ENCODE measurements at regions not wholly inside any gene's neighbourhood (a gene's known extent, or its start where the extent isn't known, plus 50 kb on each side); places are given as distances from the start of the nearest gene placed in this dataset.
"Not testable (repeated sequence)": the region's sequence is repeated elsewhere in the genome, so short reads cannot be mapped to it uniquely, and the experiment has no call there.

GRCh38 chr5:100479079-100479688, 56.0 kb upstream of the FAM174A start:
- DNase-seq (ENCODE audit: low read depth, low spot score), result no peak

- DNase-seq (ENCODE audit: low read depth, low spot score), result no peak
Observed at GRCh38 chr5:100472091-100472490, 63.1 kb upstream of the FAM174A start.

- no peak for DNase-seq (ENCODE audit: low read depth, low spot score)
Observed at GRCh38 chr5:100469767-100470166, 65.4 kb upstream of the FAM174A start.

- DNase-seq (ENCODE audit: low read depth, low spot score), result no peak
Observed at GRCh38 chr5:100464418-100464817, 70.8 kb upstream of the FAM174A start.

- no peak for DNase-seq (ENCODE audit: low read depth, low spot score)
Observed at GRCh38 chr5:100456615-100457014, 78.6 kb upstream of the FAM174A start.

GRCh38 chr5:100452126-100452525, 83.0 kb upstream of the FAM174A start:
- DNase-seq (ENCODE audit: low read depth, low spot score), result no peak

GRCh38 chr5:100448111-100448528, 87.1 kb upstream of the FAM174A start:
- DNase-seq (ENCODE audit: low read depth, low spot score), result no peak

- no peak for DNase-seq (ENCODE audit: low read depth, low spot score)
Observed at GRCh38 chr5:100446879-100447430, 88.2 kb upstream of the FAM174A start.

- DNase-seq (ENCODE audit: low read depth, low spot score), result no peak
Observed at GRCh38 chr5:100444961-100445360, 90.2 kb upstream of the FAM174A start.

DNA sequence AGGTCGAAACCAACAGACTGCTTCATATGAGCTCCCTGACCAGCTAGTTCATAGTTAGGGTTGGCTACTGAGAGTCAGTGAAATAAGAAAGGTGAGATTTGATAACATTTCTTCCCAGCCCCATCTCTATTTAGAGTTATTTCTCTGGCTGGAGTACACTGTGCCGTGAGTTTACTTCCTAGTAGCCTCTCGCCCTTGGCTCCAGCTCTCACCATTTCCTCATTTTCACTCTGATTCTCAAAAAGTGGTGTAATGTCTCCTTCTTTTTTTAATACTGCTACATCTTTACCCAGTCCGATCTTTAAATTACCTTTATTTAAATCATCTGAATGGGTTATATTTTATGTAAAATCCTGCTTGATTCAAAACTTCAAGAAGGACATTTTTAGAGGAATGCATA, 100.4 kb upstream of the FAM174A start:
- no peak for DNase-seq (ENCODE audit: low read depth, low spot score)

DNA sequence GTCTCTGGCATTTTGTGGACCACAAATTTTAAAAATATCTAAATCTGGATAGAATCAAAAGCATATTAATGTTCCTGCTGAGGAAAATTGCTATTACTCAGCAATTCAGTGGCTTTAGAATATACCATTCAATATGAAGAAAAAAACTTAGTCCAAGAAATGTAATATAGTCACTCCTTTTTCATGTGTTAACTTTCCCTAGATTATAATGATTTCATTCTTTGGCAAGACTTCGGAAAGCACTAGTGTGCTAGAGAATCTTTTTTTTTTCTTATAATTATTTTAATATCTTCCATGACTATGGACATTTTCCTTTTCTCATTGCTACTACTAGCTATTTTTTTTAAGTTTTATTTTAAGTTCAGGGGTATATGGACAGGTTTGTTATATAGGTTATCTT, 102.4 kb upstream of the FAM174A start:
- no peak for DNase-seq (ENCODE audit: low read depth, low spot score)

DNA sequence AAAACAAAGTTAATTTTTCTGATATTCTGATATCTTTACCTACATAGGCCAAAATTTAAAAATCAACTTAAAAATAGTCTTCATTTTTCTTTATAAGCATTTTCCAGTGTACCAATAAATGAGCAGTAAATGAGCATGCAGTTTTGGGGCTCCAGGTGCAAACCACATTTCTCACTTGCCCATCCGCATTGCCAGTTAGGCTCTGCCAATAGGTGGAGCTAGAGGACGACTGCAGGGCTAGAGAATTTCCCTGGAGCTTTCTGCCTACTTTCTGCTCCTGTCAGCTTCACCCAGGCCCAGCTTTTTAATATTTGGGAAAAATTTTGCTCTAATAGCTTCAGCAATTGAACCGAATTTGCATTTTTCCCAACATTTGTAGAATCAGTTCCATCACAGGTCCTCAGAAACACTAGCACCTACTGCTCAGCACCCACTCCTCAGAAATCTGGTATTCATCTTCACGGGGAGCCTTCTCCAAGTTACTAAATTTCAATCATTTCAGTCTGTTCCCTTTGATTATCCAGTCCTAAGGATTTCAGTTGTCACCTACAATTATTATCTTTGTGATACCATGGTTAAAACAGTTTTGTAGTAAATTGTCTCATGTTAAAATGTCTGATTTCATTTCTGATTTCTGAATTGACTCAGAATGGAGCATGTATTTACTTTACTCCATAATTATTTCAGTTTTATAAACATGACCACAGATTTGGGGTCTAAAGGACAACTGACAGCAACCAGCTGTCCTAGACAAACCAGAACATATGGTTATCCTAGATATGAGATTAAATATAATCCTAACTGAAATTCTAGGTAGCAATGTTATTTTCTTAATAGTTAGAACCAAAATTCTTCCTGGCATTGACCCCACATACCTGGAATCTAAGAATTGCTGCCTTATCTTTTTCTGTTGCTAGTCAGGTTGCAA, 104.6 kb upstream of the FAM174A start:
- DNase-seq (ENCODE audit: low read depth, low spot score), result no peak

GRCh38 chr5:100424787-100425186, 110.4 kb upstream of the FAM174A start:
- DNase-seq (ENCODE audit: low read depth, low spot score), result no peak

- DNase-seq (ENCODE audit: low read depth, low spot score), result no peak
Observed at GRCh38 chr5:100424017-100424416, 111.2 kb upstream of the FAM174A start.

DNA sequence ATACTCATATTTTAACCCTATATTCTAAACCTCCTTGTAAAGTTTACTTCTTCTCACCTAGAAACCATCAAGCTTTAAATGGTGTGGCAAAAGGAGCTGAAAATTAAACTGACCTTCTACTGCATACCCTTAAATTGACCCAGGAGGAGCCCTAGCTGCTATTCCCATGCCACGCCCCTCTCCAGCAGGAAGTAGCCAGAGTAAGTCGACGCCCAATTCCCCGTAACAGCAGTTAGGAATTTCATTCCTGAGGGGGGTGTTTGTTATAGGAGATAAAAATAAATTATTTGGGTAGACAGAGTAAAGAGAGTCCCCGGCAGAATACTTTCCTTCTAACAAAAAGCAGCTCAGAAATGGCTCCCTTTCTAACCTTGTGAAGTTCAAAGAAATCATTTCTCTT, 111.8 kb upstream of the FAM174A start:
- DNase-seq (ENCODE audit: low read depth, low spot score), result no peak

GRCh38 chr5:100421360-100421759, 113.8 kb upstream of the FAM174A start:
- no peak for DNase-seq (ENCODE audit: low read depth, low spot score)

DNA sequence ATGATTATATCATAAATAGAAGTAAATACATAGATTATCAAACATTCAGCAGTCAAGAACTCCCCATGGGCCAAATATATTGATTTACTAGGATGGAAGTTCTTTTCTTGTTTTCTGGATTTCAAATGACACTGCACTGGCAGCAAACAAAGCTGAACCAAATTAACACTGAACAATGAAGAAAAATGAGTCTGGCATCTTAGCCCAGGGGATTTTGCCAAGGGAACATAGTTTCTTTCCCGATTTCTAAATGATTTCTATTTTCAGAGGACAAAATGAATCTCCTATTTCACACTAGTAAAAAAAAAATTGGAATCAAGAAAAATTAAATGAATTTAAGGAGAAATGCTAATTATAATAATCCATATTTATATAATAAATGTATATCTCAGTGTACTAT, 116.9 kb upstream of the FAM174A start:
- no peak for DNase-seq (ENCODE audit: low read depth, low spot score)

GRCh38 chr5:100409660-100410151, 125.5 kb upstream of the FAM174A start:
- DNase-seq (ENCODE audit: low read depth, low spot score), result no peak

- DNase-seq (ENCODE audit: low read depth, low spot score), result no peak
Observed at GRCh38 chr5:100407053-100407452, 128.1 kb upstream of the FAM174A start.

GRCh38 chr5:100406640-100407039, 128.5 kb upstream of the FAM174A start:
- DNase-seq (ENCODE audit: low read depth, low spot score), result no peak

DNA sequence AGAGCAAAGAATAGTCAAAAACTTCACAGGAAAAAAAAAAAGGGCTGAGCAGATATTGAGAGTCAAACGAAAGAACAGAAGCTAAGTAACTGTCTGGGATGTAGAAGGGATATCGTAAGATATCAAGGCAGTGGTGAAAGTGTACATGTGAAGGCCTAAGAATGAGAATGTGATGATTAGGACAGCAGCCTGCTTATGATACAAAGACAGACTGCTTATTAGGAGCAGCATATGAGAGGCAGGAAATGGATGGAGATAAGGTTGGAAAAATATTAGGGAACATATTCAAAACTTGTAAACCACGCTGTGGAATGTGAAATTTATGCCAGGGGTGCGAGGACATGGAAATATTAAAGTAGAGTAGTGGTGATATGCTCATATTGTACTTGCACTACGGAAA, 133.1 kb upstream of the FAM174A start:
- no peak for DNase-seq (ENCODE audit: low read depth, low spot score)

DNA sequence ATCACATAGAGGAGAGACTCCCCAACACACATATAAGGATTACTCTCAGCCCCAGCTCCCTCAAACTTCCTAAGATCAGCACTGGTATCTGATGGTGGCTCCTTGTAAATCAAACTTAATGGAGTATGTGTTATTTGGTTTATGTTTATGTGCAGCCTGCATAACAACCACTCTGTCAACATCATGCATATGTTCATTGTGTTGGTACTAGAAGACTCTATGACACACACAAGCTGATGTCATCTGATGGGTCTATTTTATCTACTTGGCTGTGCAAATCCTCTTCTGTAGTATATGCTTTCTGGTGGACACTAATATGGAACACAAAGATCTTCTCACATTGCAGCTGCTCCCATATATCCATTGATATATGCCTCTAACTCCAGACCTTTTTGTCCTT, 134.0 kb upstream of the FAM174A start:
- no peak for DNase-seq (ENCODE audit: low read depth, low spot score)

- DNase-seq (ENCODE audit: low read depth, low spot score), result not testable (repeated sequence)
Observed at GRCh38 chr5:100398815-100399214, 136.4 kb upstream of the FAM174A start.
